ENCODE measurements at regions not wholly inside any gene's neighbourhood (a gene's known extent, or its start where the extent isn't known, plus 50 kb on each side); places are given as distances from the start of the nearest gene placed in this dataset.

- TF ChIP-seq CTCF (IDR thresholded peaks at IDR 0.05; ENCODE audit: low read length): no peak
- no peak for TF ChIP-seq EZH2 (IDR thresholded peaks at IDR 0.05; ENCODE audit: borderline replicate concordance, low read length)
Measured at GRCh38 chr1:213435715-213436114, 384.7 kb downstream of the RPS6KC1 start.

Data from OCI-LY1 (cell line).